Brain microvascular endothelial cell (primary cell): ENCODE measurements at regions not wholly inside any gene's neighbourhood (a gene's known extent, or its start where the extent isn't known, plus 50 kb on each side); places are given as distances from the start of the nearest gene placed in this dataset.
"Not testable (repeated sequence)": the region's sequence is repeated elsewhere in the genome, so short reads cannot be mapped to it uniquely, and the experiment has no call there.

Experiments
- DNase-seq: peaks from one replicate; pipeline ENCODE4 v3.0.0-alpha.2; 2020
- H3K27ac ChIP-seq: fragments of 250-450 bp; sonication (Bioruptor Pico); 2 replicates; pipeline ENCODE4 v1.5.1; 2020; ENCODE audit warnings: mild to moderate bottlenecking, moderate library complexity
- H3K27me3 ChIP-seq: fragments of 250-450 bp; sonication (Bioruptor Pico); replicated peaks from 2 replicates; pipeline ENCODE4 v1.5.1; 2020; ENCODE audit warnings: mild to moderate bottlenecking
- H3K36me3 ChIP-seq: fragments of 250-450 bp; sonication (Bioruptor Pico); replicated peaks from 2 replicates; pipeline ENCODE4 v1.5.1; 2020; ENCODE audit warnings: mild to moderate bottlenecking
- H3K4me3 ChIP-seq: 2 replicates; pipeline ENCODE4 v1.5.1; 2011; ENCODE audit warnings: low read depth, mild to moderate bottlenecking, control low read depth, low read length, moderate library complexity
- in situ Hi-C: cut with HindIII; loops from 2 replicates; pipeline ENCODE4 v1.10.0; 2017; ENCODE audit warnings: low sequenced_read_pairs, low pct_ligation_motif_present
- TF ChIP-seq, protein P1 (sequence below): IDR thresholded peaks from 2 replicates; pipeline ENCODE4 v1.5.1; 2011; ENCODE audit warnings: low read depth, mild to moderate bottlenecking, moderate library complexity, low read length, control low read depth, inconsistent platforms; ENCODE audit errors: missing control alignments

DNA sequence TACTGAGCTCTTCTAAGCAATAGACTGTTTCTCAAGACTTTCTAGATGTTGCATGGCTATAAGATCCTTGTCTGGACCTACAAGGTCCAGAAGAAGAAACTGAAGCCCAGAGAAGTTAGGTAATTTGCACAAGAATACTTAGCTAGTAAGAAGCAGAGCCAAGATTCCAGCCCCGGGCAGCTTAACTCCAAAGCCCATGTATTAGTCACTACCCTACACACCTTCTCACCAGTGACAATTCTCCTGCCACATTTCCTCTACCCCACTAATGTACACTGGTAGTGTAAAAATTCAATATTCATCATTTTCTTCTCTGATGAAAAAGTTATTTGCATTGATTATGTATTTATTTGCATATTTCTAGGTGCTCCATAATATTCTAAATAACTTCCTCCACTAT lies 95.5 kb upstream of the CREB1 start:
- DNase-seq, result no peak
- Histone ChIP-seq H3K27me3 (no peaks in the 10 kb centered on the region), H3K4me3 (no peak overlapping the region), H3K27ac (no peak overlapping the region), H3K36me3 (no peaks in the 10 kb centered on the region)
- in situ Hi-C loops, result no loop called here
- TF ChIP-seq, protein P1, sequence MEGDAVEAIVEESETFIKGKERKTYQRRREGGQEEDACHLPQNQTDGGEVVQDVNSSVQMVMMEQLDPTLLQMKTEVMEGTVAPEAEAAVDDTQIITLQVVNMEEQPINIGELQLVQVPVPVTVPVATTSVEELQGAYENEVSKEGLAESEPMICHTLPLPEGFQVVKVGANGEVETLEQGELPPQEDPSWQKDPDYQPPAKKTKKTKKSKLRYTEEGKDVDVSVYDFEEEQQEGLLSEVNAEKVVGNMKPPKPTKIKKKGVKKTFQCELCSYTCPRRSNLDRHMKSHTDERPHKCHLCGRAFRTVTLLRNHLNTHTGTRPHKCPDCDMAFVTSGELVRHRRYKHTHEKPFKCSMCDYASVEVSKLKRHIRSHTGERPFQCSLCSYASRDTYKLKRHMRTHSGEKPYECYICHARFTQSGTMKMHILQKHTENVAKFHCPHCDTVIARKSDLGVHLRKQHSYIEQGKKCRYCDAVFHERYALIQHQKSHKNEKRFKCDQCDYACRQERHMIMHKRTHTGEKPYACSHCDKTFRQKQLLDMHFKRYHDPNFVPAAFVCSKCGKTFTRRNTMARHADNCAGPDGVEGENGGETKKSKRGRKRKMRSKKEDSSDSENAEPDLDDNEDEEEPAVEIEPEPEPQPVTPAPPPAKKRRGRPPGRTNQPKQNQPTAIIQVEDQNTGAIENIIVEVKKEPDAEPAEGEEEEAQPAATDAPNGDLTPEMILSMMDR, result no peak

DNA sequence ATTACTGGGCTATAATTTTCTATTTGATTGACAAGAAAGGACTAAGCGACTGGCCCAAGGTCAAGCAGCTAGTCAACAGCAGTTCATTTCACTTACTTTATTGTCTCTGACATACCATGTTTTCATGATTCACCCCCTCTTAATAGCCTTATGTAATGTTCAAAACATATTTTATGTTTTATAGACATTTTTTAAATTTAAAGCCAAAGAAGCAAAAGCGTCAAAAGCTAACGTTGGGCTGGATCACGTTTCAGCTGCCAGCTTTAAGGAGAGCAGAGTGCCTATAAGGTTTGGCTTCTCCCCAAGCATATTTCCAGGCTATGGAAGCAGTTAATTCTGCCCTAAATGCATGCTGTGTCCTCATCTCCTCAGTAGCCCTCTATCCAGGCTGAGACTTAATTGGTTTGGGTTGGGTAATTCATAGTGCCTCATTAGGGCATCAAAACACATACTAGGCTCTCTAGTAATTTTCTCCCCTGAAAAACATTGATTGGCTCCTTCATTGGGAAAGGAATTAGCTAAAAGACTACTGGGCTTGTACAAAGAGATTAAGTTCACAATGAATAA lies 94.8 kb upstream of the CREB1 start:
- no peak overlapping the region for H3K27ac ChIP-seq

DNA sequence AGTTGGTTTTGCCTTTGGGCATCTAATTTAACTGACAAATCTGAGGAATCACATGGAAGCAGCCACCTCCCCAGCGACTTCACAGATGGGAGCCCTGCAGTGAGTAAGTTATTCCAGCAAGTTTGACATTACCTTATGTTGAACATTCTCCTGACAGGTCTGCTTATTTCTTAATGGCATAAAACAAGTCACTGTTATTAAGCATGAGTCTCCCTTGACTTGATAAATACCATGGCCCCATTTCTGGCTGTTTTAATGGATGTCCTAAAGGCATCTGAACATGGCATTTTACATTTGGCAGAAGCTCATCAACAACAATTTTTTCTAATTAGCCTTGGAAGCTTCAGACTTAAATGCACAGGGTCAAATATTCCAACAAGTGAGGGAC lies 92.6 kb upstream of the CREB1 start:
- H3K36me3 ChIP-seq, result no peaks in the 10 kb centered on the region
- in situ Hi-C loops, result no loop called here
- H3K27ac ChIP-seq, result no peak overlapping the region

More for the DNA sequence above, 94.8 kb upstream of the CREB1 start:
- no peak overlapping the region for H3K4me3 ChIP-seq
- DNase-seq, result no peak
- TF ChIP-seq, protein P1, result no peak
- in situ Hi-C loops, result no loop called here
- no peaks in the 10 kb centered on the region for H3K36me3 ChIP-seq
- H3K27me3 ChIP-seq, result no peaks in the 10 kb centered on the region

DNA sequence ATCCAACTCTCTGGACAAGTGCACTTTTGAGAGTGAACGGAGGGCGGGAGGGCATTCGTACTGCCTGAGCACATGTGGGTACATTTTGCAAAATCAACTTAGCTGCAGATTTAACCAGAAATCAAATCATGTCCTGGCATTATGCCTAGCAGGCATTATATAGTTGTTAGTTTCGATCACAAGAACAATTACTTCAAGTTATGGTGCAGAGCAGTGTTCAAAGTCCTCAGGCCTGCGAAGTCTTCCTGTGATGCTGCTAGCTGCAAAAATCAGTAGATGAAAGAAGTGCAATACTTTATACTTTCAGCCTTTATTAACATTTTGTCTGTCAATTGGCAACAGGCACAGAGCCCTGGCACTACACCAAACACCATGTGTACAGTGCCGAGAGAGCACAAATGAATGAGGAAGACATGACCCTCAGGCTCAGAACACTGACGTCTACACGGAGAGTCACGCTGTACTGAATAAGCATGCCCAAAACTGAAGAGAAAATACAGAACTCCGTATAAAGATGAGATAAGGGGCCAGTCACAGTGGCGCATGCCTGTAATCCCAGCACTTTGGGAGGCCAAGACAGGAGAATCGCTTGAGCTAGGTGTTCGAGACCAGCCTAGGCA lies 92.1 kb upstream of the CREB1 start:
- no peak for DNase-seq
- Histone ChIP-seq H3K4me3 (no peak overlapping the region), H3K36me3 (no peaks in the 10 kb centered on the region), H3K27ac (no peak overlapping the region), H3K27me3 (no peaks in the 10 kb centered on the region)
- TF ChIP-seq, protein P1, result no peak
- in situ Hi-C loops, result no loop called here

More for the DNA sequence above, 92.6 kb upstream of the CREB1 start:
- TF ChIP-seq, protein P1, result no peak
- no peaks in the 10 kb centered on the region for H3K27me3 ChIP-seq
- DNase-seq, result no peak
- no peak overlapping the region for H3K4me3 ChIP-seq

DNA sequence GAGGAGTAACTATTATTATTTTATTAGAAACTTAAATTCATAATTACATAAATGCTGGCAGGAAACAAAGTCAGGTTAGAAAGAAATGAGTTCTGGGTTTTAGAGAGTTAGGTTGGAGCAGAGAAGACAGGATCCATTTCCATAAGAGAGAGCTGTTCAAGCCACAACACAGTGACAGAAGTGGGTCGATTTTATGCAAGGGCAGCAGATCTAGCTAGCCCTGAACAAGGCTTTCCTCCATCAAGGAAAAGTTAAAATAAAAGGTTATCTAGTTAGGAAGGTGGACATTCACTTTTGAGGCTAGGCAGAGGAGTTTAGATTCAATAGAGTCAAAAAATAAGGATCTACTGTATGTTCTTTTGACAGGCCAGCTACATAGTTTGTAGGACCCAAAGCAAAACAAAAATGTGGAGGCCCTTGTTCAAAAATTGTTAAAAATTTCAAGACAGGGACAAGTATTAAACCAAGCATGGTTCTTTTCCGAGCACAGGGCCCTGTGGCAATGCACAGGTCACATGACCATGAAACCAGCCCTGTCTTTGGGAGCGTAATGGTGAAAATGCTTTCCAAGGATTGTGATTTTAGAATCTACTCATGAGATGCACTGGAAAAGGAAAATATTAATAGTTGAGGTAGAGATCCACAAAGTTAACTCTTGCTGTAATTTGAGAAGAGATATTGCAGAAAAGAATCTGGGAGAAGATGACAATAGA lies 91.2 kb upstream of the CREB1 start:
- Histone ChIP-seq H3K36me3 (no peaks in the 10 kb centered on the region), H3K4me3 (no peak overlapping the region), H3K27ac (no peak overlapping the region), H3K27me3 (no peaks in the 10 kb centered on the region)
- TF ChIP-seq, protein P1, result no peak
- in situ Hi-C loops, result no loop called here
- no peak for DNase-seq

DNA sequence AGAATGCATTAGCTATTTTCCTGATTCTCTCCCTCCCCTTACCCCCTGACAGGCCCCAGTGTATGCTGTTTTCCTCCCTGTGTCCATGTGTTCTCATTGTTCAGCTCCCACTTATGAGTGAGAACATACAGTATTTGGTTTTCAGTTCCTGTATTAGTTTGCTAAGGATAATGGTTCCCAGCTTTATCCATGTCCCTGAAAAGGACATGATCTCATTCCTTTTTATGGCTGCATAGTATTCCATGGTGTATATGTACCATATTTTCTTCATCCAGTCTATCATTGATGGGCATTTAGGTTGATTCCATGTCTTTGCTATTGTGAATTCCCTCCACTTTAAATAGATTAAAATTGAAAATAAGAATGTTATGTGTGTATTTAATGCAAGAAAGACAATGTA lies 89.9 kb upstream of the CREB1 start:
- in situ Hi-C loops, H3K27me3 ChIP-seq, DNase-seq, H3K36me3 ChIP-seq, H3K27ac ChIP-seq, H3K4me3 ChIP-seq: not testable (repeated sequence)
